M059J (cell line): ENCODE measurements at regions not wholly inside any gene's neighbourhood (a gene's known extent, or its start where the extent isn't known, plus 50 kb on each side); places are given as distances from the start of the nearest gene placed in this dataset.

Source experiments
- DNase-seq: peaks from one replicate; pipeline ENCODE4 v3.0.0-alpha.2; 2012; ENCODE audit warnings: low read depth

- DNase-seq = no peak
Observed at GRCh38 chr4:74642006-74642405, 152.3 kb downstream of the BTC start.

- no peak for DNase-seq
Observed at GRCh38 chr4:74649193-74649592, 145.1 kb downstream of the BTC start.

- DNase-seq = no peak
Observed at GRCh38 chr4:74651198-74651597, 143.1 kb downstream of the BTC start.

- no peak for DNase-seq
Observed at GRCh38 chr4:74653331-74654229, 140.7 kb downstream of the BTC start.

- peak; percentile 34 for DNase-seq
Observed at GRCh38 chr4:74654230-74654681, 140.1 kb downstream of the BTC start.

GRCh38 chr4:74656596-74656995, 137.7 kb downstream of the BTC start:
- no peak for DNase-seq

GRCh38 chr4:74658116-74658515, 136.2 kb downstream of the BTC start:
- no peak for DNase-seq

- peak; percentile 97 for DNase-seq
Observed at GRCh38 chr4:74659576-74660411, 134.5 kb downstream of the BTC start.

GRCh38 chr4:74660866-74661265, 133.5 kb downstream of the BTC start:
- peak; percentile 8 for DNase-seq

- DNase-seq = peak; percentile 78
Observed at GRCh38 chr4:74661427-74662201, 132.7 kb downstream of the BTC start.

- no peak for DNase-seq
Observed at GRCh38 chr4:74663631-74664030, 130.7 kb downstream of the BTC start.

- peak; percentile 8 for DNase-seq
Observed at GRCh38 chr4:74665346-74665745, 129.0 kb downstream of the BTC start.

GRCh38 chr4:74665876-74666275, 128.4 kb downstream of the BTC start:
- no peak for DNase-seq

- DNase-seq = no peak
Observed at GRCh38 chr4:74667438-74667837, 126.9 kb downstream of the BTC start.

- no peak for DNase-seq
Observed at GRCh38 chr4:74667944-74668343, 126.4 kb downstream of the BTC start.

- no peak for DNase-seq
Observed at GRCh38 chr4:74669702-74670101, 124.6 kb downstream of the BTC start.

- no peak for DNase-seq
Observed at GRCh38 chr4:74670583-74670982, 123.7 kb downstream of the BTC start.

- peak; percentile 62 for DNase-seq
Observed at GRCh38 chr4:74671080-74671698, 123.1 kb downstream of the BTC start.

- DNase-seq = no peak
Observed at GRCh38 chr4:74674750-74675149, 119.6 kb downstream of the BTC start.

GRCh38 chr4:74675673-74676279, 118.5 kb downstream of the BTC start:
- peak; percentile 69 for DNase-seq
